Head of caudate nucleus (tissue), 42 donors: ENCODE measurements at regions not wholly inside any gene's neighbourhood (a gene's known extent, or its start where the extent isn't known, plus 50 kb on each side); places are given as distances from the start of the nearest gene placed in this dataset.

Experiments used
- DNase-seq, 42 donors: peaks; one replicate each; pipeline versions ENCODE4 v3.0.0 to v3.0.0-alpha.2; 2020 to 2021; ENCODE audit warnings: mixed read lengths in 7 of 42
- intact Hi-C: fragments of 100-400 bp; cut with DNase I; formaldehyde crosslinking; loops from one replicate; pipeline ENCODE4 v1.15.0; 2022

DNA sequence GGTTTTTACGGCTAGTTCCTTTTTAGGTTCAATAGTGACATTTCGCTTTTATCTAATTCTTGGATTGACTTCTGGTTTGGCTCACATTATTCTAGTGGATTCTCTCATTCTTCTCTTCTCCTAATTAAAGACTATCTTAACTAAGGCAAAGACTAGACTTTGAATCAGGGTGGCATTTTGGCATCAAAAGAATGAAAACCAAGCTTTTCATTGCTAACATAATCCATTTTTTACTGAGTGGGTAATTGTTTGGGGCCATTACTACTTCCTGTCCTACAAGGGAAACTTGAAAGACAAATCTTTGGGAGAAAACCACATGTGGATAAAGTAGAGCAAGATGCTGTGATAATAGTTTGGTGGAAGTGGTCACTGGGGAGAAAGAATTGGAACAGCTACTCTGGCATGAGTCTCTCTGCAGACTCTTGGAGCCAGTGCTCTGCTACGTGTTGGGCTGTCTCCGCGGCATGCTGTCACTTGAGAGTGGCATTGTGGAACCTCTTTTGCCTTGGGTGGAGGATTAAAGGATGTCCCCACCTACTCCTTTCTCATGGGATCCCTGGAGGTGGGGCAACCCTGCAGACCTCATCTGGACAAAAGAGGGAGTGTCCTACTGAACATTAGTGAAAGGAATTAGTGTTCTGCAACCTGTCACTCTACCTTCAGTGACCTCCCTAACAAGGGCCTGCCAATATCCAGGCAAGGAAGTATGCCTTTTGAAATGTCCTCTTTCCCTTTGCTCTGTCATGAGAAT lies 280.4 kb downstream of the PSAT1 start:
- intact Hi-C loops: loop anchor here (10.0 kb wide), 1 partner anchor 53 kb away; no protein-coding TSS in a partner anchor
- no peak for DNase-seq

- intact Hi-C loops: loop anchor here (10.0 kb wide), 1 partner anchor 53 kb away; no protein-coding TSS in a partner anchor
- DNase-seq: no peak
Observed at GRCh38 chr9:78578072-78578471, 281.1 kb downstream of the PSAT1 start.

GRCh38 chr9:78582821-78583220 lies 285.9 kb downstream of the PSAT1 start:
- intact Hi-C loops: no loop called here
- no peak for DNase-seq

DNA sequence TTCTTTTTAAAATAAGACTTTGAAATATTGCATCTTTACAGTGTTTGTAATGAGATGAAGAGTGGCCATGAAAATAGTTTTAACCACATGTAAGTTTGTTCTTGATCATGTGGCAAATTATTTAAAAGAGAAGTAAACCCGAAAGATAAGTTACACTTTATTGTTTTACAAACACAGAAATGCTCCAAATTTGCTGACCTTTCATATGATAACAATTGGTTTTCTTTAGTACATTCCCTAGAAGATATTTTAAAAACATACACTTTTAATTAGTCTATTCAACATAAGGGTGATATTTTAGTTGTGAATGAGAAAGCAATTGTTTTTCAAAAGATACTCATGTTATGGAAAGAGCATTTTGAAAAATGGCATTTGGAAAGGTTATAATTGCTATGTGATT lies 287.7 kb downstream of the PSAT1 start:
- intact Hi-C loops: no loop called here
- DNase-seq: no peak

DNA sequence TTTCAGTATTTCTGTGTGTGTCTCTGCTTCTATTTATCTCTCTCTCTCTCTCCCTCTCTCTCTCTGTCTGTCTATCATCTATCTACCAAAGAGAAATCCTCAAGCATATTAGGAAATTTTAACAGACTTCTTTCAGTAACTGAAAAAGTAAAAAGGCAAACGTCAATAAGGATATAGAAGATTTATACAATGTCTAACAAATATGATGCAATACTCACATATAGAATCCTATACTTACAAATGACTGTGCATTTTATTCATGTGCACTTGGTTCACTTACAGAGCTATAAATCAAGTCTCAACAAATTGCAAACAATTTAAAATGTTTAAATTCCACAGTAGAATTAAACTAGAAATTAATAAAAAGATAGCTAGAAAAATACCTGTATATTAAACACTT lies 289.0 kb downstream of the PSAT1 start:
- intact Hi-C loops: no loop called here
- no peak for DNase-seq

- intact Hi-C loops: no loop called here
- no peak for DNase-seq
Observed at GRCh38 chr9:78590068-78590467, 293.1 kb downstream of the PSAT1 start.

DNA sequence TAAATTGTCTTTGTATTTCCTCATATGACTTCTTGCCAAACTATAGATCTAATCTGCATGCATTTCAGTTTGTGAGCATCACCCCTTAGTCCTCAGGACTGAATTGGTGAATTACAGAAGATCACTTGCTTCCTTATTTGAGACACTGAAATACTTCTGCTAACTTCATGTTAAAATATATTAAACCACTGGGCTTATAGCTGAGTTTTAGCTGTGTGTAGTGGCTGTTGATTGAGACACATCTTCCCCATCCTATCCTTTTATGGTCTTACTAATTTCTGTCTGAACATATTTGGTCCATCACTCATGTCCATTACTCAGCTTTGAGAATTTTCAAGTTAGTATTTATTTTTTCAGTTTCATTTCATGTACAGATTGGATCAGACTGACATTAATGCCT lies 295.9 kb downstream of the PSAT1 start:
- no peak for DNase-seq
- intact Hi-C loops: no loop called here

DNA sequence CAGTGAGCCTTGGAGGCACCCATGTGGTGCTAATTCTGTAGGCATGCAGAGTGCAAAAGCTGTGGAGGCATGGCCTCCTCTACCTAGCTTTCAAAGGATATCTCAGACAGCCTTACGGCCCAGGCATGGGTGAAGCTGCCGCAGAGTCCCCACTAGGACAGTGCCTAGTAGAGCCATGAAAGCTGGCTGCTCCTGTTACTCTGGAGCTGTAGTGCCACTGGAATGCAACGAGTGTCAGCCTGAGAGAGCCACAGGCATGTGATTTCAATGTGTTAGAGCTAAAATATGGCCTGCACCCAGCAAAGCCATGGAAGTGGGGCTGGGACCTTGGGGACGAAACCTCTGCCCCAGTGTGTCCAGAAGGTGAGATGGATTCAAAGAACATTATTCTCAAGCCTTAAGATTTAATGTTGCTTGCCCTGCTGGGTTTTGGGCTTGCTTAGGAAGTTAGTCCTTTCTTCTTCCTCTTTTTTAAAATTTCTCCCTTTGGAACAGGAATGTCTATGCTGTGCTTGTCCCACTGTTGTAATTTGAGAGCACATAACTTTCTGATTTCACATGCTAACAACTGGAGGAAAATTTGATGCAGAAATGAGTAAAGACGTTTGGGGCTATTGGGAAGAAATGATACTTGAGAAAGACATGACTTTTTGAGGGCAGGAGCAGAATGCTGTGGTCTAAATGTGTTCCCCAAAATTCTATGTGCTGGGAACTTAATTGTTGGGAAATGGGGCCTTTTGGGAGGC lies 298.4 kb downstream of the PSAT1 start:
- DNase-seq: no peak
- intact Hi-C loops: no loop called here

DNA sequence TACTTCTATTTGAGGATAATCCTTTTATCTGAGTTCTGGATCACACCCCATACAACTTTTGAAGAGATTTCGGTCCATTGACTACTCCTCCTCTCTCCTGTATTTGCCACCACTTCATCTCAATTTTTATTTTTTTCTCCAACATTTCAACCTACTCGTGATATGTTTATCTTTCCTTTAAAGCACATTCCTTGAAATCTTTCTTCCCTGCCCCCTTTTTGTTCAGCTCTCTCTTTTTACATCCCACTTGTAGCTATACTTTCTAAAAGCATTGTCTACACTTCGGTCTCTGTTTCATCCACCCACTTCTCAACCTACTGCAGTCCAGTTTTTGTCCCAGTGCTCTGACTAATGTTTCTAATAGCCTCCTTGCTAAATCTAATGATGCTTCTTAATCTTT lies 299.4 kb downstream of the PSAT1 start:
- DNase-seq: no peak
- intact Hi-C loops: no loop called here

GRCh38 chr9:78598120-78598519 lies 301.2 kb downstream of the PSAT1 start:
- intact Hi-C loops: no loop called here
- DNase-seq: no peak

- no peak for DNase-seq
Observed at GRCh38 chr9:78599926-78600325, 303.0 kb downstream of the PSAT1 start.

GRCh38 chr9:78601957-78602565 lies 305.1 kb downstream of the PSAT1 start:
- intact Hi-C loops: no loop called here
- peak in 36 of 42 donors; percentile 6 to 81 (median 50) for DNase-seq

More at GRCh38 chr9:78599926-78600325, 303.0 kb downstream of the PSAT1 start:
- intact Hi-C loops: no loop called here

GRCh38 chr9:78605041-78606000 lies 308.4 kb downstream of the PSAT1 start:
- intact Hi-C loops: no loop called here
- no peak for DNase-seq

- DNase-seq: no peak
- intact Hi-C loops: no loop called here
Observed at GRCh38 chr9:78606001-78606379, 309.1 kb downstream of the PSAT1 start.

GRCh38 chr9:78607853-78608252 lies 310.9 kb downstream of the PSAT1 start:
- no peak for DNase-seq
- intact Hi-C loops: no loop called here

GRCh38 chr9:78609450-78609849 lies 312.5 kb downstream of the PSAT1 start:
- DNase-seq: no peak
- intact Hi-C loops: no loop called here

DNA sequence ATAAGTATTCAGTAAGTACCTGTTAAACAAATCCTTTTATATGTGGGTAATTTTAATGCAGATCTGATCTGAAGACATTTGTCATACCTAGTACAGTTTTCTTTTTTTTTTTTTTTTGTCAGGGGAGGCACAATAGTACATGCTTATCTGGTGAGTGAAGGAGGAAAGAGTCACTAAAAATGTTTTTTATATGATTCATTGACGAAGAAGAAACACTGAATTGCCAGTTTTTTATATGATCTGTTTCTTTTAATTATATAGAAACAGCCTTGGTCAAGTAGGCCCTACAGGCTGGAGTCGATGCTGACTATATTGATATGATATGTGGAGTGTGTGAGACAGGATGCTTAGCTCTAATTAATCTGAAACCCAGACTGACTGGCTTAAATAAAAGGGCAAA lies 315.2 kb downstream of the PSAT1 start:
- intact Hi-C loops: no loop called here
- no peak for DNase-seq

DNA sequence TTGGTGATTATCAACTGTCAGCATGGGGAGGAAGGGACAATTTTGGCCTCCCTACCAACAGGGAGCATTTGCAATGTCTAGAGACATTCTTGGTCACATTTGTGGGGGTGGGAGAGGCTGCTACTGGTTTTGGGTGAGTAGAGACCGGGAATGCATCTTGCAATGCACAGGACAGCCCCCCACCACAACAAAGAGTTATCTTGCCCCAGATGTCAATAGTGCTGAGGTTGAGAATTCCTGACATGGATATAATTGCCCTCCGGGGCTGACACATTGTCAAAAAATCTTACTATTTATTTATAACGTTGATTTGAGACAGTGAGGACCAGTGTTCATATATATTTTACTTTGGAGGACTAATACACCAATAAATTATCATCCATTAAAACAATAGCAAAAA lies 316.1 kb downstream of the PSAT1 start:
- intact Hi-C loops: no loop called here
- DNase-seq: no peak

GRCh38 chr9:78614892-78615291 lies 318.0 kb downstream of the PSAT1 start:
- intact Hi-C loops: no loop called here
- no peak for DNase-seq
